HG03045 (cell line): ENCODE measurements at regions not wholly inside any gene's neighbourhood (a gene's known extent, or its start where the extent isn't known, plus 50 kb on each side); places are given as distances from the start of the nearest gene placed in this dataset.

ENCODE experiments used
- ATAC-seq: cut with Tn5 transposase; IDR thresholded peaks from one replicate; pipeline ENCODE4 v1.9.1; 2021; ENCODE audit warnings: mild to moderate bottlenecking, moderate library complexity; ENCODE audit not compliant: unreplicated experiment

DNA sequence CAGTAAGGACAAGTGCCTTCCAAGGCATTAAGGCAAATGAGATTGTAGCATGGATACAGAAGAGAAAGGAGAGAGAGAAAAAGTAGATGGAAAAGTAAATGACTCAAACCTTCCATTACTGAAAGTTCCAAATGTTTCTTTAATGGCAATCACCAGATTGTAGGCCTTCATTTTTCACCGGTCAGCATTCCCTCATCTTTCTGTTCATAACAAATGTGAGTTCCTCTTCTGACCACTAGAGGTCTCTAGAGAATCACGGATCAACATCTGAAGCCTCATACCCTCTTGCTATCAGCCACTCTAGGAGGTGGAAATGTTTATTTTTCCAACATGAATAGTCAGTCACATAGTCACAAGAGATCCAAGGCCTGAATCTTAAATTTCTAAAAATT is 73.6 kb upstream of the RPS23 start:
- ATAC-seq, result peak; percentile 71

DNA sequence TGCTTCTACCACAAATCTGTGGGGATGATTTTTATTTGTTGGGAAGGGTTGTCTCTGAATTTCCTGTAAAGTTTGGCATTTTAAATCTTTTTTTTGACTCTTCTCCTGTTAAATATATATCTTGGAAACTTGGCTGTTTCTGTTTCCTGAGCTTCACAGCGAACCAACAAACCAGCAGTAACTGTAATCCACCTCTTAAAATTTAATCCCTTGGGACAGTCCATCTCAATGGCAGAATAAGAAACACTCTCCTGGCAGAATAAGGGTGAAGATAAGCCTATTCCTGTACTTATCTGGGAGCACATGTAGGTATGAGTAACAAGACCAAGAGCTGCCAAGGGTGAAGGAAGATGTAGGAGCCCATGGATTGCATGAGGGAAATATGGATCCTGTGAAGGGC is 73.1 kb upstream of the RPS23 start:
- no peak for ATAC-seq

DNA sequence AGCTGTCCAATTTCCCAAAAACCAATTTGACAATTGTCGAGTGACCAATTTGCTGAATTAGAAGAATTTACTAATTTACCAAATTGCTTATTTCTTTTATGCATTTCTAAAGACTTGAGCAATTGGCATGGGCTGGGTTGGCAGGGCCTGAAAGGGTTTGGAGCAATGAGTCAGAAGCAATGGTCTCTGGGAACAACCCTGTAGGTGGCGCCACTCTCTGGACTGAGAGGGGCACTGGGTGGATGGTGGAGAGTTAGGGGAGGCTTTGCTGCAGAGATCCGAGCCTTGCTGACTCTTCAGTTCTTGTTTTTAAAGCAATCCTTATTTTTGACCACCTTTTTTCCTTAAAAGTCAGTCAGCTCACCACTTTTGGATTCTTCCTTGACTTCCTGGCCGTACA is 71.5 kb upstream of the RPS23 start:
- no peak for ATAC-seq

DNA sequence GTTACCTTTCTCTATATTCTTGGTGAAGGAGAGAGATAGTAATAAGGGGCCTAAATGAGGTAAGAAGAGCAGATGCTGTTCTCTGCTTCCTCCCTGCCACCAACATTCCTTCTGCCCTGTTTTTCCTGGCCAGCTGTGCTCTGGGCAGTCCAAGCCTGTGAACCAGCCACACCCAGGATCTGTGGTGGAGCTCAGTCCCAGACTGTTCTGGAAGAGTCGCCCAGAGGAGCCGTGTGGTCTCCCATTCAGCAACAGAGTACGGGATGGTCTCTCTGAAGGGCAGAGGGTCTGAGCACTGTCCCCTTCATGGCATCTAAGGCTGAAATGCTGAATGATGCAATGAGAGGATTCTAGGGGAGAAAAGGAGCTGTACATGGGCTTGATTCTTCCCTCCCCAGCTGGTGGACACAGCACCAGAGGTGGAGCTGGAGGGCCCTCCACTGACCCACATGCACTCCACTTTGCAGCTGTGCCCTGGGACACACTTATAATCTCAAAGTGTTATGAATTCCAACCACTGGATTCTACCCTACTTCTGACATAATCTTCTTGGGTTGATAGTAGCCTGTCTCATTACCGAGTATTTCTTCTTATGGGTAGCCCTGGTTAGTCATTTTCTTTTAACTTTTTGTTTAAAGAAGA is 70.8 kb upstream of the RPS23 start:
- no peak for ATAC-seq

DNA sequence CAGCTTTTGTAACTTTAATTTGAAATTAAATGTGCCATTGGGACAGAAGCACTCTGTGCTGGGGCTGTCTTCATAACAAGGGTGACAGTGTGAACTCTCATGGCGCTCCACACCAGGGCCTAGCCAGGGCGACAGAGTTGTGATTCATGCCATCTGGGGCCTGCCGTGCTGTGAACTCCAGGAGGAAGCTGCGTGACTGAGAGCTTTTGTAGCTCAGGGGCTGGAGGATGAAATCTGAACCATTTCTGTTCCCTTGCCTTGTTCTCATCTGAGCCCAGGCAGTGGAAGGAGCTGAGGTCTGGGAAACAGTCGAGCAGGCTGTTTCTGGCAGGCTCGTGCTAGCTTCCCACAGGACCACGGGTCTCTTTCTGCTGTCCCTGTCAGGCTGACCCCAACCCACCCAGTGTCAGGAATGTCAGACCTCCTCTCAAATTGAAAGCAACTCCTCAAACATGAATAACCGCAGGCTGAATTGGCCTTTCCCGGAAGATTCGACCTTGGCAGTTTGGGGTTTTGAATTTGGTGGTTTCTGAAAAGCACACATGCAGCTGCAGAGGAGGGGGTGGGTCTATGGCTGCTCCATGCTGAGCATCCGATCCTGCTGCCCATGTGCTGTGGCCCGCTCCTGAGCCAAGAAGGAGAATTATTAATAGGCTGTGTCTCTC is 69.2 kb upstream of the RPS23 start:
- no peak for ATAC-seq

DNA sequence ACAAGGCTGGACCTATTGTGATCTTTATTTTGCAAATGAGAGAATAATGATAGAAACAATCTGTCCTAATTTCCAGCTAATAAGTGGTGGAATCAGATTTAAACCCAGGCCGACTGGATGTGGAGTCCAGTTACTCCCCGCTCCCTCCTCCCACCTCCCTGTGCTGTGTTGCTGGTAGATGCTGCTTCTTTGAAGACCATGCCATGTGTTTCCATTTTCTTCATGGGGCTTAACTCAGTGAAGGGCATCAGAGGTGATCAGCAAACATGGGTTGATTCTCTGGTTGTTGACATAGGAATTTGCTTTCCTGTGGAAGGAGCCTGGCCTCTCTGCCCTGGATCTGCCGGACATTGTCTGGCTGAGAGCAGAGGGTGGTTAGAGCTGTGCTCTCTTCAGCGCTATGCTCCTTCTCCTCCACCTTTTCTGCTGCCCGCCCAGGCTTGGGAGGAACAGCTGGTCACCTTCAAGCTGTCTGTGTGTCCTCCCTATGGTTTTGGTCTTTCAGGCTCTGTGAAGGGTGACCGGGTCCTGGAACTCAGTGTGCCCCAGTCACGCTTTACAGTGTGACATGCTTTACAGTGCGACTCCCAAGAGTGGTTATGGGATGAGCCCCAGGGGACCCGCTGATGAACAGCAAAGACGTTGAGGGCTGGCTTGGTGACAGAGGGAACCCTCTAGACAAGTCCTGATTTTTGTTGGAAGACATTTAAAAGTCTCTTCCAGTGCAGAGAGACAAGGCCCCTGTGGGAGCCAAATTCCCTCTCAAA is 68.4 kb upstream of the RPS23 start:
- no peak for ATAC-seq

DNA sequence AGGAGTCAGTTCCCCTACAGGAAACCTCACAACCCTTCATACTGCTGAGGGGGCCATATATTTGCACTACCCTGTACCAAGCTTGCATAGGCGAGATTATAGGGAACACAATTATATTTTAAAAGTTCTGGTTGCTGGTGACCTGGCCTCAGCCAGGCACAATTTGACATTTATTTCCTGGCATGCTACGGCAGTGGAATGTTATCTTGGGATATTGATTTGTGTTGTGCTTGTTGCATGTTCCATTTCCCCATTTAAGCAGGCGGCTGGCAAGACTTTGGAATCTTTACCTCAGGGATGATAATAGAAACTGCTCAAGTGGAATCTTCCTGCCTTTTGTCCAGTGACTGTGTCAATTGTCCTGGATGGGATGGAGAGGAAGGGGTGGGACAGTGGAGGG is 67.0 kb upstream of the RPS23 start:
- no peak for ATAC-seq

DNA sequence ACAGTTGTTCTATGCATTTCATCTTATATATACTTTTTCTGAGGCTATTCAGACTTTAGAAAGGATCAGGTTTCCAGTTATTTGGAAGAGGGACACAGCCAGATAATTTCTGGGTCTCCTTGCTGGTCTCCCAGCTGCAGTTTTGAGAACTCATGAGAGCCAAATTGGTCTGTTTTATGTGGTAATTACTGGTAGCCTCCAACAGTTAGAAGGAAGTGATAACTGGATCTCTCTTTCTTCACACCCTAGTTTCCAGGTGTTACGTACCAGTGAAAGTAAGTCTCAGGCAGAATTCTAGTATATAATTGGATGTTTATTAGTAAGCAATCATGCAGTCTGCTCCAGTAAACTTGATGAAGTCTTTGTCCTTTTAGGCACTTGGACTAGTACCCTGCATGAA is 63.2 kb upstream of the RPS23 start:
- no peak for ATAC-seq

DNA sequence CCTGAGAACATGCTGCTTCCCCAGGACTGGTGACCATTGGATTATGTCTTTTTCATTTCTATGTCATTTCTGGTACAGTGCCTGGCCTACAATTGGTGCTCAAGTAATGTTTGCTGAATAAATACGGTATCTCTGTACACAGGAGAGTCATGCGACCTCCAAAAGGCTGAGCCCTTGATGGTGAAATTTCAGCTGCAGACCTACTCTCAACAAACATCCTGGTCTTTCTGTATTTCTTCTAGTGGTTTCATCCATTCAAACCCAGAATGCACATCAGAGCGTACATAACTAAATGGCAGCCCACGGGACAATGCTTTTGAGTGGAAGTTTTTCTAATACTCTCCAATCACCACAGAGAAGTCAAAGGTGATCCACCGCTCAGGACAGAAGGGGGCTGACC is 62.6 kb upstream of the RPS23 start:
- ATAC-seq, result no peak

DNA sequence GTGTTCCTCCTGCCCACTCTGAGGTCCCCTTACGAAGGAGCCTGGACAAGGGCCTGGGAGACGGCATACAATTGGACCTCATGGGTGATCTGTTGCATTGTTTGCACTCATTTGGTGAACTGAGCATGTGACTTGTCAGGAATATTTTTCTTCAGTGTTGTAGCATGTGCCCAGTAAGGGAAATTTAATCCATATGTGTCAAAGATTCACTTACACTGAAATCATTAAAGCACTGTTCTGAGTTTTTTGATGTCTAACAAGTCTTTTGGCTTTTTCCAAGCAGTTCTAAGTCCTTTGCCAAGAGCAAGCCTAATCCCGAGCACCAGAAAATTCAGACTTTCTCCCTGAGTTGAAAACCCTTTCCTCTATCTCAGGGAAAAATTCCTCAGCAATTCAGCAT is 61.6 kb upstream of the RPS23 start:
- ATAC-seq, result no peak

DNA sequence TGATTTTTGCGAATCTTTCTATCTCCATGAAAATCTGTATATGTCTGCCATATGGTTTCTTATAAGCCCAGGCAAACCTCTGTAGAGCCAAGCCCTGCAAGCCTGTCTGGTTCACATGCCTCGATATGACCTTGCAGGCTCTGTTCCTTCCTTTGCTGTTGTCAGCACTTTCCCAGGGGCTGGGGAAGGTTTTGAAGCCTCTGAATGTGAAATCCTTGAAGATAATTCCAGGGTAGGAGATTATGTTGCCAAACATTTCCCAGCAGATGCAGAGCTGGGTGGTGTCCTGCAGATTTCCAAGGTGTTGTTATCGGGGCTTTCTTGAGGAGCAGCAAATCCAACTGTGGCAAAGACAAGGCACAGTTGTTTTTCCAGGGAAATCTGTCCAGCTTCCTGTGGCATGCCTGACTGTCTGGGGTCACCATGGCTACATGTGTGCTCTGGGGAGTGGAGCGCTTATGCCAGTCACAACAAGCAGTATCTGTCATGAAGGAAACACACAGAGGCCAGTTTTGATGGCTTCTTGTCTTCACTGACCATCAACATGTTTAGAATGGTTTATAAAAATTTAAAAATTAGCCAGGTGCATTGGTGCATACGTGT is 60.7 kb upstream of the RPS23 start:
- ATAC-seq, result no peak

DNA sequence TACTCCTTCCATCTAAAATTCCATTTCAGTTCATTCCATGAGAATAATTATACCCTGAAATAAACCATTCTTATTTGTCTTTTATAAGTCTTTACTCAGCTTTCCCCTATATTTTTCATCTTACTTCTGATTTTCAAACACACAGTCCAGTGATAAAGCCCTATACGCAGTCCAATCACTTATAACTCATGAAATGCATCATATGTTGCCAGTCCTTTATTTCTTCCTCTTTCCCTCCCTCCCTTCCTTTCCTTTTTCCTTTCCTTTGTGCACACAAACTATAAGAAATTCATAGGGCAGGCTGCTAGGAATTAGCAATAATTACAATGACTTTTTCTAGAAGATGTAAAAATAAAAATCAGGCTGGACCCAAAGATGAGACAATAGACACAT is 58.8 kb upstream of the RPS23 start:
- no peak for ATAC-seq

DNA sequence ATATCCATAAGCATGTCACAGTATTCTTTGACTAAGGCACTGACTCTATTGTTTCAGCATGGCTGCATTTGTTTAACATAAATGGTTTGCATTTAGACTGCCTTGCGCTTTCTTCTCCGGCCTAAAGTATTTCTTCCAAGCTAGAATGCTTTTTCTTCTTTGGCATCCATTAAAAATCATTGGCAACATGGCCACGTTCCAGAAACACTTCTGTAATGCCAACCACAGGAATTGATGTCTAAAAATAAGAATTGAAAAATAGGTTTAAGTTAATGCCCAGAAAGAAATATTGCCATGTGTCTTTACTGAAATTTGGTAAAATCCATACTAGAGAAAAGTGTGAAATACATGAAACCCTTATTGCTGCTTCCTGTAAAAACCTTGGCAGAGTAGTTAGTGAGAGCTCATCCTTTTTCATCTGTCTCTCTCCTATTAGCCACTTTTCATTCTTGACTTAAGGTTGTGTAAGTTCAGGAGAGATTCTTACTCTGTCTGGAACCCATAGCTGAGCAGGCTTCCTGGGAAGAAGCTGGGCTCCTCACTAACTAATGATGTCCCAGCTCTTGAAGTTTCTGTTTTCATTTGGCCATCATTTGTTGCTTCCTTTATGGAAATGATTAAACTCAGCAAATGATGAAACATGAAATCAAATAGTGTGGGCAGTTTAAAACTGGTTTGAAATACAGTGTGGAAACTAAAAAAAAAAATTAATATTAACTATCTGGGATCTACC is 58.2 kb upstream of the RPS23 start:
- ATAC-seq, result no peak

DNA sequence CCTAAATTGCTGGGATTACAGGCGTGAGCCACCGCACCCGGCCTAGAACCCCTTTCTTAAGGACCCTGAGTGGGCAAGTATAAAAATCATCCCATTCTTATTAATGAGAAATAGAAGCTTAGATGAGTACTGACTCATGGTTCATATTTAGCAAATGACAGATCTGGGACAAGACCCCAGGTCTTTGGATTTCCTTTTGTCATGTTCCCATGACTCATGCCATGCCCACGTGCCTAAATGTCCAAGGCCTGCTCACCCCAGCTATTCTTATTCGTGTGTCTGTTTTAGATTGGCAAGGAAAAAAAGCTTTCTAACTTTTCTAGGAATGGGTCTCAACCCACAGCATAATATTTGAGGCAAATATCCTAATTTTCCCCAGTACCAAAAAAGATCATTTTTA is 57.7 kb upstream of the RPS23 start:
- no peak for ATAC-seq

DNA sequence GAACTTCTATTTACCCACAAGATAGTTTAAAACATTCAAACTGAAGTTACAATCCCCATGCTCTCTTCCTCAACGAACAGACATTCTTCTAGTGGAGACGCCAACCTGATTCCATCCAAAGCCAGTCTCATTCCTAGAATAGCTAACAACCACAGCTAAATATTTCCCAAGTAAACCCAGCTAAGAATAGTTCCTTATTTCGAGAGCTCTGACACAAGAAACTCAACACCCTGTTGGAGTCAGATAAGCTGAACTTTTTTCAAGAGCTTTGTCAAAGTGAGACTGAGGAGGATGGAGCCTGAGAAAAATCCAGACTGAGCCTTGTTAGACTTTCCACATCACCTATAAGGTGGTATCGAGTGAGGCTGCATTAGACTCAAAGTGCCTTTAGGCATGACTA is 56.7 kb upstream of the RPS23 start:
- ATAC-seq, result no peak

DNA sequence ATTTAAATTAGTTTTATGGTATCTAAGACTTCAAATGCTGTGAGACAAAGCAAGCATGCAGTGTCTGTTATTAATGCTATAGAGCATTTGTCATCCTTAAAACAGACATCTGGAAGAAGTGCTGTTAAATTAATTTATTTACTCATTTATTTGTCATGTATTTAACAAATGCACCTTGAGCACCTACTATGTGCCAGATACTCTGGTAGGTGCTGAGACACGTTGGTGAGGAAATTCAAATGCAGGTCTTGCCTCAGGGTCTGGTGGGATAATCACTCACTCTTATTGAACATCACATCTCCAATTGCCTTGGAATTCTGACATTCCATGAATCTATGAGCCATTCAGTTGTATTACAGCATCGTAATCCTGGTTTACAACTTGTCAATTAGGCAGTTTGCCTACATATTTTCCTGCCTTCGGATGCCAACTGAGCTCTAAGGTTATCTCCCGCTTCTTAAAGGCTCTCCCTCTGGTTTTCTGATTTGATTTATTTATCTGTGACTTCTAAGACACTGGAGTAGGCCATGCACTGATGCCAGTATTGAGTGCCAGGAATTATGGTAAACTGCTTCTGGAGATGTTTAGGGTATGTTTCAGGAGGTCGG is 56.0 kb upstream of the RPS23 start:
- no peak for ATAC-seq

DNA sequence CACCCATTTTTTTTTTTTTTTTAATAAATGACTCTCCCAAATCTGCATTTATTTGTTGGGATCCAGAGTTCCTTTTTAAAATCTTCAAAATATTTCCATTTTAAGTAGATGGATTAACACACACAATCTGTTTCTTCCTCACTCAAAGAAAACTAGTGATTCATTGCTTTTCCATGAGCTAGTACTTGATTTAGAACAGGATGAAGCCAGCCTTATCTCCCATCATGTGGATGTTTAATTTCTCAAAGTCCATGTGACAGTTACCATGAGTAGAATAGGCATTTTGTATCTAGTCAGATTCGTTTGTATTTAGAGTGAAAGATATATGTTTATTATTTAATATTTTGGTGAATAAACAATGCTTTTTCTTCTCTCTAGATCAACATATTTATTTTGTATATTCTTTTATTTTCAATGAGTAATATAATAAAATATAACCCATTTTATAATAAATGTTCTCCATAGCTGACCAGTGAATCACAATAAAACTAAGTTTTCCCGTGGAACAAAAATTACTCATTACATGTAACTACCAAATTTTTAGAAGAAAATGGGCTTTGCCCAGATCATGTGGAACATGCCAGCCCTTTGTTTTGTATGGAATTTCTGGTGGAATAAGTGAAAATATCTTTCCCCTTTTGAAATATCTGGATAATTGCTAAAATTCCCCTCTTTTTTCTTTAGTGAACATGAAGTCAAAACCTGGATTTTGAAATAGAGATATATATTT is 54.9 kb upstream of the RPS23 start:
- ATAC-seq, result no peak

DNA sequence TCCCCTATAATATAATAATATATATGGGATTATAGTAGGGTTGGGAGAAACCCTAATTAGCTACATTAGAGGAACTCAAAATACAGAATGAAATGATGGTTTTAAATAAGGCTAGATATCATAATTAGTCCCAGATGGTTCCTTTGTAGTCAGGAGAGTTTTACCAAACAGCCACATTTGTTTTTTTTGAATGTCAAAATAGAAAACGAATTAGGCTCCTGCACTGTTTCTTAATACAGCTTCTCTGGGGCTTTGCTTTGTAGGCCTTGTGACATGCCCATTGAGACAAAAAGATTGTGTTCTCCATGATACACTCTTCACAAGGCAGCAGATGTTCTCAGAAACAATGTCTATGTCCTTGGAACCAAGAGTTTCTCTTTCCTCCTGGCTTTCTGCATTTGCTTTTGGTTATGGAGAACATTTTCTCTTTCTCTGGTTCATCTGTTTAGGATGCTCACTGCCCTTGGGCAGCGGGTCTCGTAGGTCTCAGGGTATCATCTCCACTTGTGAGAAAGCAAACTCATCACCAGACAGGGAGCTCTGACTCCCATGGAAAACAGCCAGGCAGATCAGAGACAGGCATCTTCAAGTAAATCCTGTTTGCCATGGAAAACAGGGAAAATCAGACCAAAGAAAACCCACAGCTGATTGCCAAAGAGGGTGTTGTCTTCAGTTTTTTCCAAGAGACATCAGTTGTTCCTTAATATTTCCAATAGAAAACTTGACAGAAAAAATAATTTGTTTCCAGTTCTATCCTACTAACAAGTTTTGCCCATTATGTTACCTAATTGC is 54.1 kb upstream of the RPS23 start:
- no peak for ATAC-seq

DNA sequence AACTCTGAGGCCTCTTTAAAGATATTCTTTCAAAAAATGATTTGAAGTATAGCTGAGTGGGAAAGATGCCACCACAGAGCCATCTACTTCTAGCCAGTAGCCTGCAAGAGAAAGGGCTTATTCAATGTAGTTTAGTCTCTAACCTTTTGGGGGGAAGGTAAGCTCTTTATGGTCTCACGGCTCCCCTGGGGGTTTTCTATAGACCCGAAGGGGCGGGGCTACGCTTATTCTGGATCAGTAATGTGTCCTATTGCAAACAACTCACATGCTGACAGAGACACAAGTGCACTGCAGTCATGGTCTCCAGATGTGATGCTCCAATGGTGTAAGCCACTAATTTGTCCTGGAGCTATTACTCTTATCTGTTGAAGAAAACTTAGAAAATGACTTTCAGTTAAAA is 53.4 kb upstream of the RPS23 start:
- no peak for ATAC-seq
